Natural killer cell treated with Interleukin-12 subunit alpha and Interleukin-12 subunit beta and Interleukin-15 and Interleukin-18, amount 100 ng/mL, for 72 hours (primary cell): ENCODE measurements at regions not wholly inside any gene's neighbourhood (a gene's known extent, or its start where the extent isn't known, plus 50 kb on each side); places are given as distances from the start of the nearest gene placed in this dataset.
"Not testable (repeated sequence)": the region's sequence is repeated elsewhere in the genome, so short reads cannot be mapped to it uniquely, and the experiment has no call there.

ENCODE experiments used
- ATAC-seq, 2 donors: fragments of 150-1000 bp; cut with Tn5 transposase in 1 of 2; sonication (Bioruptor Pico), chemical (Tn5 transposase) in 1 of 2; 2 replicates each; pipeline ENCODE4 v1.10.0; 2021
- DNase-seq: peaks from one replicate; pipeline ENCODE4 v3.0.0; 2022; ENCODE audit warnings: low spot score
- H3K27ac Mint-ChIP-seq, 2 donors: 1 replicate in 1 of 2; 2 replicates in 1 of 2; pipeline ENCODE4 v1.8.0; 2022; ENCODE audit warnings: mixed read lengths in 2 of 2, mild to moderate bottlenecking in 1 of 2, moderate library complexity in 1 of 2
- H3K27me3 Mint-ChIP-seq, 2 donors: 1 replicate in 1 of 2; 2 replicates in 1 of 2; pipeline ENCODE4 v1.8.0; 2022; ENCODE audit warnings: mixed read lengths in 2 of 2
- H3K36me3 Mint-ChIP-seq: one replicate; pipeline ENCODE4 v1.8.0; 2022; ENCODE audit warnings: mixed read lengths
- H3K4me1 Mint-ChIP-seq, 2 donors: 1 replicate in 1 of 2; 2 replicates in 1 of 2; pipeline ENCODE4 v1.8.0; 2022; ENCODE audit warnings: low read depth in 2 of 2, mixed read lengths in 2 of 2, mild to moderate bottlenecking in 1 of 2
- H3K4me3 Mint-ChIP-seq: one replicate; pipeline ENCODE4 v1.8.0; 2022; ENCODE audit warnings: mixed read lengths
- H3K9me3 Mint-ChIP-seq: 2 replicates; pipeline ENCODE4 v1.8.0; 2022; ENCODE audit warnings: mixed read lengths

DNA sequence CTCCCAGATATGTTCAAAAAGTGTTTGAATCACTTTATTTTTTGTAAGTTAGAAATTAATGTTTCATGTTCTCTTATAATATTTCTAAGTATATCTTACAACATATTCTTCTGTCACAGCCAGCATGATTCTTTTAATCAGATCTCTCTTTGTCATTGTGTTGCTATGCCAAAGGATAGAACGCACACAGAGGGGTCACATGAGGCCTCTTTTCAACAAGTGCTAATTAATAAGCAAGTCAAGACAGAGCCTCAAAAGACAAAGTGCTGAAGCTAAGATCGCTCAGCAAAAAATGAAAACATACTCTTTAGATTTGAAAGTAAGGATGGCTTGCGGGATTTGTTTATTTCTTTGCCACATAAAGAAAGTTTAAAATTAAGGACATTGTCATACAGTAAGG, 508.8 kb upstream of the PTCHD4 start:
- no peak overlapping the region for H3K27ac Mint-ChIP-seq

DNA sequence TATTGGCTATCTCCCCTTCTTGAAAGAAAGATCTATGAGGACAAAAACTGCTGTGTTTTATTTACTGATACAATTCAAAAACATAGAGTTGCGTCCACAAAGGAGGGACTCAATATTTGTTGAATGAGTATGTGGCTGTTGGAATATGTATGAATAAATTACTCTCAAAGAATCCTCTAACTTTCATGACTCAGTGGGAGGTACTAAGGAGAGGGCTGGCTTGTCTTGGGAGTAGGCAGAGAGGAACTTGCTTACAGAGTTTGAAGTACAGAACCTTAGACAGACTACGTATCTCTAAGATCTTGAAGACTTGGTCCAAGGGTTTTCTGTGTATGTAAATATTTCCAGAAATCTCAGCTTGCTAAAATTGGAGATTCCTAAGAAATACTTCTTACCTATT, 504.0 kb upstream of the PTCHD4 start:
- Mint-ChIP-seq H3K4me1 (no peaks in the 10 kb centered on the region), H3K36me3 (no peaks in the 10 kb centered on the region), H3K9me3 (peaks cover 19% of the 10 kb centered on the region), H3K27ac (no peak overlapping the region), H3K4me3 (no peak overlapping the region), H3K27me3 (no peaks in the 10 kb centered on the region)
- DNase-seq: no peak
- ATAC-seq: no peak

More for the DNA sequence above, 508.8 kb upstream of the PTCHD4 start:
- Mint-ChIP-seq H3K4me1 (no peaks in the 10 kb centered on the region), H3K4me3 (no peak overlapping the region), H3K9me3 (peaks cover 12% of the 10 kb centered on the region), H3K36me3 (no peaks in the 10 kb centered on the region), H3K27me3 (no peaks in the 10 kb centered on the region)
- ATAC-seq: no peak
- no peak for DNase-seq

GRCh38 chr6:48614326-48614725, 503.3 kb upstream of the PTCHD4 start:
- Mint-ChIP-seq H3K27ac (no peak overlapping the region), H3K9me3 (peaks cover 19% of the 10 kb centered on the region), H3K36me3 (no peaks in the 10 kb centered on the region), H3K27me3 (no peaks in the 10 kb centered on the region), H3K4me1 (no peaks in the 10 kb centered on the region), H3K4me3 (no peak overlapping the region)
- no peak for ATAC-seq
- no peak for DNase-seq

- H3K27me3 Mint-ChIP-seq: no peaks in the 10 kb centered on the region
- no peak for ATAC-seq
- DNase-seq: no peak
- H3K4me1 Mint-ChIP-seq: no peaks in the 10 kb centered on the region
- peaks cover 19% of the 10 kb centered on the region for H3K9me3 Mint-ChIP-seq
- no peaks in the 10 kb centered on the region for H3K36me3 Mint-ChIP-seq
- H3K4me3 Mint-ChIP-seq: no peak overlapping the region
- H3K27ac Mint-ChIP-seq: no peak overlapping the region
Observed at GRCh38 chr6:48613231-48613949, 502.4 kb upstream of the PTCHD4 start.

DNA sequence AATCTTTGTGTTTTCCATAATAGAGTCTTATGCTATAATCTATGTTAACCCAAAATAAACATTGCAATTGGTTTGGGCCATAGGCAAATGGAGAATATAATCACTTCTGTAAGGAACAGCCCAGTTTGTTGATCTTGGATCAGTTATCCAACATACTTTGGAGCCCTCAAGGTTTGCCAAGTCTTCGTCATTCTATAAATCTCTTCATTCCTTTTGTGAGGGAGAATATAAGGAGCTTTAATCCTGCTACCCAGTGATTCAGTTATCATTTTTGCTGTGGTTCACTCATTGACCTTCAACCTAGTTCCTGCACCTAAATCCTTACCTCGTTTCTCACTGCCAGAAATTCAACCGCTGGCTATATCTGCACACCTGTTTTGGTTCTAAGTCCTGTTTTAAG, 500.3 kb upstream of the PTCHD4 start:
- ATAC-seq (no peak), DNase-seq (no peak)
- Mint-ChIP-seq H3K36me3 (no peaks in the 10 kb centered on the region), H3K9me3 (peaks cover 15% of the 10 kb centered on the region), H3K4me1 (no peaks in the 10 kb centered on the region), H3K27me3 (no peaks in the 10 kb centered on the region), H3K27ac (no peak overlapping the region), H3K4me3 (no peak overlapping the region)

- H3K4me3 Mint-ChIP-seq: no peak overlapping the region
- no peak overlapping the region for H3K27ac Mint-ChIP-seq
- H3K9me3 Mint-ChIP-seq: peaks cover 15% of the 10 kb centered on the region
- DNase-seq (no peak), ATAC-seq (no peak)
- no peaks in the 10 kb centered on the region for H3K27me3 Mint-ChIP-seq
- H3K4me1 Mint-ChIP-seq: no peaks in the 10 kb centered on the region
- H3K36me3 Mint-ChIP-seq: no peaks in the 10 kb centered on the region
Observed at GRCh38 chr6:48610846-48611245, 499.8 kb upstream of the PTCHD4 start.

DNA sequence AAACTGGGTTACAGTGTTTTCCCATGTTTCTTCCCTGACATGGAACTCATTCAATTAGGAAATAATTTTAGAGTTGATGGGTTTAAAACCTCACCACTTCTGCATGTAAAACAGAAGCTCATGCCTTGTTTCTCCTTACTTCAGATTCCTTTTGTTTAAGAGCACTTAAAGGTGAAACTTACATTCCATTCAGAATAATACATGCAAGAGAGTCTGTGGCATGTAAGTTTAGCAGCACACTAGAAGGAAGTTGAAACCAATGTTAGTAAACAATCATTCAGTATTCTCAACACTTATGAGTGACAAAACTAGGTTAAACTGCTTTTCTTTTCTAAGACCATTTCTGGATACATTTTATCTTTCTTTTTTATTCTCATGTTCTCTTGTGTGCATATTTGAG, 495.6 kb upstream of the PTCHD4 start:
- DNase-seq (no peak), ATAC-seq (no peak)
- H3K4me3 Mint-ChIP-seq: no peak overlapping the region
- H3K4me1 Mint-ChIP-seq: no peaks in the 10 kb centered on the region
- no peak overlapping the region for H3K27ac Mint-ChIP-seq
- no peaks in the 10 kb centered on the region for H3K36me3 Mint-ChIP-seq
- no peaks in the 10 kb centered on the region for H3K27me3 Mint-ChIP-seq
- peaks cover 3% of the 10 kb centered on the region for H3K9me3 Mint-ChIP-seq

GRCh38 chr6:48597951-48598350, 487.0 kb upstream of the PTCHD4 start:
- Mint-ChIP-seq H3K27ac (no peak overlapping the region), H3K36me3 (no peaks in the 10 kb centered on the region), H3K27me3 (no peaks in the 10 kb centered on the region), H3K4me1 (no peaks in the 10 kb centered on the region), H3K9me3 (peaks cover 8% of the 10 kb centered on the region), H3K4me3 (no peak overlapping the region)
- ATAC-seq (no peak), DNase-seq (no peak)

- peaks cover 8% of the 10 kb centered on the region for H3K9me3 Mint-ChIP-seq
- no peak for ATAC-seq
- no peaks in the 10 kb centered on the region for H3K36me3 Mint-ChIP-seq
- no peak overlapping the region for H3K27ac Mint-ChIP-seq
- no peak overlapping the region for H3K4me3 Mint-ChIP-seq
- no peak for DNase-seq
- no peaks in the 10 kb centered on the region for H3K4me1 Mint-ChIP-seq
- no peaks in the 10 kb centered on the region for H3K27me3 Mint-ChIP-seq
Observed at GRCh38 chr6:48596830-48597229, 485.8 kb upstream of the PTCHD4 start.

GRCh38 chr6:48591158-48591557, 480.2 kb upstream of the PTCHD4 start:
- H3K36me3 Mint-ChIP-seq, DNase-seq, H3K4me3 Mint-ChIP-seq, H3K27me3 Mint-ChIP-seq, H3K27ac Mint-ChIP-seq, ATAC-seq, H3K4me1 Mint-ChIP-seq: not testable (repeated sequence)
- peaks cover 16% of the 10 kb centered on the region for H3K9me3 Mint-ChIP-seq

DNA sequence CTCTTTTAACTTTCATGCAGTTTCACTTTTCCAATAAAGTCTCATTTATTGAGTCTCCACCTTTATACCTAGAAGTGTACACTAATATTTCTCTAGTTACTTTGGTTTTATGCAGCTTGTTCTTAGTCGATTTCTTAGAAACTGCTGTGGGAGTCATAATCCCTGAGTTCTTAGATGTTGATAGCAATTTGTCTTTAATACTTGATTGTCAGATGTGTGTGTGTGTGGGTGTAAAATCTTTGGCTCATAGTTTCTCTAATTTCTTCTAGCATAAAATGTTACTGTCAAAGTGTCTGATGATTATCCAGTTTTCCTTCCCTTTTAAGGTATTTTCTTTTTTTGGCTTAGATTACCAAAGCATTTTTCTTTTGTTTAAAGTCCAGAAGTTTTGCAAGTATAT, 473.8 kb upstream of the PTCHD4 start:
- ATAC-seq (no peak), DNase-seq (no peak)
- Mint-ChIP-seq H3K27ac (no peak overlapping the region), H3K27me3 (no peaks in the 10 kb centered on the region), H3K36me3 (peaks cover 4% of the 10 kb centered on the region), H3K9me3 (peaks cover 18% of the 10 kb centered on the region), H3K4me3 (no peak overlapping the region), H3K4me1 (no peaks in the 10 kb centered on the region)

DNA sequence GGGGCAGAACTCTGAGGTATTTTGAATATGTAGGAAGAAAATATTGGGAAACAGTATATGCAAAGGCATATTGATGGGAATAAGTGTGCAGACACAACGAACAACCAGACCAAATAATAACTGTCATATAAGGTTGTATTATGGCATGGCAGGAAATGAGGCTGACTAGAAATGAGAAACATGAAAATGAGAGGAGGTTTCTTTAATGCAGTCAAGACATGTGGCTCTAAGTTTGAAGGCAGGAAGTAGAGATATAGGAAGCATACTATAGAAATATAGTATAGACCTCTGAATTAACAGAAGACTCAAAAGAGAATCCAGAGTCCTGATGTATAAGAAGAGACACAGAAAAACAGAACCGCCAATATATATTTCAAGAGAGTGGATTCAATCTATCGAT, 459.7 kb upstream of the PTCHD4 start:
- H3K4me3 Mint-ChIP-seq: no peak overlapping the region
- no peaks in the 10 kb centered on the region for H3K4me1 Mint-ChIP-seq
- no peaks in the 10 kb centered on the region for H3K36me3 Mint-ChIP-seq
- ATAC-seq (no peak), DNase-seq (no peak)
- H3K9me3 Mint-ChIP-seq: peaks cover 20% of the 10 kb centered on the region
- H3K27me3 Mint-ChIP-seq: no peaks in the 10 kb centered on the region
- no peak overlapping the region for H3K27ac Mint-ChIP-seq

DNA sequence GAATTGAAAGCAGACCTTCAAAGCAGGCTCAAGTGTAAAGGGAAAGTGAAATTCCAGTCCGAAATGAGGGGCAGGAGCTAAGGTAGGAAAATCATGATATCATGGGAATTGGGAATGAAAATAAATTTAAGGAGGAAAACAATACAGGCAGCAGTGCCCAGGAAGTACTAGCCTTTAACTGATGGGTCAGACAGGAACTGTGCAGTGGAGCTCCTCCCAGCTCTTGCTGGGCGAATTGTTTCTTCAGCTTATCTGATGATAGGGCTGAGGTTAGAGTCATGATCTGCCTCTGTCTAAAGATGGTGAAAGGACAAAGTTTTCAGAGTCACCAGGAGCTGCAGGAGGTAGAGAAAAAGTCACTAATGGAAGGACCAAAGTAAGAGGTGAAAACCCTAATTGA, 457.9 kb upstream of the PTCHD4 start:
- ATAC-seq: no peak
- H3K4me3 Mint-ChIP-seq: no peak overlapping the region
- H3K36me3 Mint-ChIP-seq: no peaks in the 10 kb centered on the region
- H3K4me1 Mint-ChIP-seq: no peaks in the 10 kb centered on the region
- peaks cover 21% of the 10 kb centered on the region for H3K9me3 Mint-ChIP-seq
- H3K27me3 Mint-ChIP-seq: no peaks in the 10 kb centered on the region
- H3K27ac Mint-ChIP-seq: no peak overlapping the region
- DNase-seq: no peak

DNA sequence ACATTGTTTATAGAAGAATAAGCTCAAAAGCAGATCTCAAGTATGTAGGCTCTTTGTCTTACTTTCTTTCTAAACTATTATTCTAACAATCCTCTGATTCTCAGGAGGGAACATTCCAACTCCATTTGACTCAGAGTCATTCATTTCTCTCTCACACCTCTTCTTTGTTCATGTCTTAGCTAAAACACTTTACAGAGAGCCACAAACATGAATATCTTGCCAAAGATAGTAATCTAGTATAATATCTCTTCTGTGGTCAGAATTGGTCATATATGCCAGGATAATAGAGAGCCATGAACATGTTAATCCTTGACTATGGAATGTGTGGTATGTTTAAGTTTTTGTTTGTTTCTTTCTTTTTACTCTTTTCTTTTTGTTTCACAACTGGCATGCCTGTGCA, 456.0 kb upstream of the PTCHD4 start:
- no peak overlapping the region for H3K27ac Mint-ChIP-seq
- H3K4me1 Mint-ChIP-seq: no peaks in the 10 kb centered on the region
- H3K36me3 Mint-ChIP-seq: no peaks in the 10 kb centered on the region
- ATAC-seq (no peak), DNase-seq (no peak)
- H3K9me3 Mint-ChIP-seq: peaks cover 16% of the 10 kb centered on the region
- no peaks in the 10 kb centered on the region for H3K27me3 Mint-ChIP-seq
- no peak overlapping the region for H3K4me3 Mint-ChIP-seq
